NCI-H128 (cell line): ENCODE measurements at regions not wholly inside any gene's neighbourhood (a gene's known extent, or its start where the extent isn't known, plus 50 kb on each side); places are given as distances from the start of the nearest gene placed in this dataset.
"Not testable (repeated sequence)": the region's sequence is repeated elsewhere in the genome, so short reads cannot be mapped to it uniquely, and the experiment has no call there.

Experiments
- DNase-seq: peaks from one replicate; lab custom pipeline; 2025; ENCODE audit not compliant: unreplicated experiment; lab: John Stamatoyannopoulos, UW

DNA sequence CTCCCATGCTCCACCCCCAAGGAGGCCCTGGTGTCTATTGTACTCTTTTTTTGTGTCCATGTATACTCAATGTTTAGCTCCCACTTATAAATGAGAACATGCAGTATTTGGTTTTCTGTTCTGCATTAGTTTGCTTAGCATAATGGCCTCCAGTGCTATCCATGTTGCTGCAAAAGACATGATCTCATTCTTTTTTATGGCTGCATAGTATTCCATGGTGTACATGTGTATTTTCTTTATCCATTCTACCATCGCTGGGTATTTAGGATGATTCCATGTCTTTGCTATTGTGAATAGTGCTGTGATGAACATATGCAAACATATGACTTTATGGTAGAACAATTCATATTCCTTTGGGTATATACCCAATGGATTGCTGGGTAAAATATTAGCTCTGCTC lies 138.1 kb upstream of the STK26 start:
- not testable (repeated sequence) for DNase-seq

DNA sequence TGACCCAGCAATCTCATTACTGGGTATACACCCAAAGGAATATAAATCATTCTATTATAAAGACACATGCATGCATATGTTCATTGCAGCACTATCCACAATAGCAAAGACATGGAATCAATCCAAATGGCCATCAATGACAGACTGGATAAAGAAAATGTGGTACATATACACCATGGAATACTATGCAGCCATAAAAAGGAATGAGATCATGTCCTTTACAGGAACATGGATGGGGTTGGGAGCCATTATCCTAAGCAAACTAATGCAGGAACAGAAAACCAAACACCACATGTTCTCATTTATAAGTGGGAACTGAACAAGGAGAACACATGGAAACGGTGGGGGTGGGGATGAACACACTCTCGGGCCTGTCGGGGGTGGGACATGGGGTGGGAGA lies 129.2 kb upstream of the STK26 start:
- not testable (repeated sequence) for DNase-seq

- no peak for DNase-seq
Measured at GRCh38 chrX:131894995-131895394, 128.1 kb upstream of the STK26 start.

GRCh38 chrX:131895807-131896206 lies 127.3 kb upstream of the STK26 start:
- DNase-seq, result no peak

GRCh38 chrX:131901546-131901945 lies 121.6 kb upstream of the STK26 start:
- no peak for DNase-seq

DNA sequence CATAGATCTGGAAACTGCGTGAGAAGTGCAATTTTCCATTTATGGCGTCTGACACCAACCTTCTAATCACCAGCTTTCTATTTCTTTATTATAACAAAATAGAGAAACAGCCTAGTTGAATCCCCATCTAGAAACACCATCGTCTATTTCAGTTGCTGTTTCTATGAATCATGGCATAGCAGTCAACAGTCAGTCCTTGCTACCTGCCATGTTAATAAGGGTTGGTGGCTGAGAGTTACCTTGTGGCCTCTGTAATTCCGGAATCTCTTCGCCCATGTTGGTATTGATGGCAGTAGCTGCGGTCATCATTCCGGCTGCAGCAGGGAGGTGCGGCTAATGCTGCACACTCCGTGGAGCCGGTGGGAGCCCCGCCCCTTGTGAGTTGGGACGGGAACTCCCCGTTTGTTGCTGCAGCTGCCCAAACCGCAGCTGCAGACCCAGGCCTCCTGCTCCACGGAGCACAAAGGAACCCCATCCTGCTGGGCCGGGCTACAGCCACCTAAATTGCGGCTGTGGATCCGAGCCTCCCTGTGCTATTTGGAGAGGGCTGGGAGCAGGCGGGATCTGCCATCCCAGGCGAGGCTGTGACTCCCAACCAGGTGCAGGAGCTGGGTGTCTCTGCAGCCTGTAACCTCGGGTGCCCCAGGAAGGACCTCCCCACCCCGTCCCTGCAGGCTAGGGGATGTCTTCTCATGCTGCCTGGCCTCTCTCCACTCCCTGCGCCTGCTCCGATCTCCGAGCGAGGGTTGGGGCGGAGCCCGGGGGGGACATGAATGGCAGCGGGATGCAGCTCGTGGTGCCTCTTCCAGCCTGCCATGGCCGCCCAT lies 115.4 kb upstream of the STK26 start:
- DNase-seq, result no peak

GRCh38 chrX:131910586-131910985 lies 112.5 kb upstream of the STK26 start:
- no peak for DNase-seq

DNA sequence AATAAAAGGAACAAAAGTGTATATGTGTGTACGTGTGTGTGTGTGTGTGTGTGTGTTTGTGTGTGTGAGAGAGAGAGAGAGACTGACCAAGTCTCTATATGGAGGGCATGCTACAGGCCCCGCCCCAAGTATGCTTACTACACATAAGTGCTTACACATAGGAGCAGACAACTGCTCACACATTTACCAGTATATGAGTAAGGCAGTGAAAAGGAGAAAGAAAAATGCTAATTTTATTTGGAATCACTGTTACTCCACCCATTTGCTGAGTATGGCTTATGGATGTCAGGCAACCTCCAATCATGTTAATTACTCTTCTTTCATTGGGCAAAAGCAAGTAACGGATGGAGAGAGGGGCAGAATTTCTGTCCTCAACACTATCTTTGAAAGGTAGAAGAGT lies 107.6 kb upstream of the STK26 start:
- DNase-seq, result no peak

GRCh38 chrX:131917588-131917987 lies 105.5 kb upstream of the STK26 start:
- no peak for DNase-seq

DNA sequence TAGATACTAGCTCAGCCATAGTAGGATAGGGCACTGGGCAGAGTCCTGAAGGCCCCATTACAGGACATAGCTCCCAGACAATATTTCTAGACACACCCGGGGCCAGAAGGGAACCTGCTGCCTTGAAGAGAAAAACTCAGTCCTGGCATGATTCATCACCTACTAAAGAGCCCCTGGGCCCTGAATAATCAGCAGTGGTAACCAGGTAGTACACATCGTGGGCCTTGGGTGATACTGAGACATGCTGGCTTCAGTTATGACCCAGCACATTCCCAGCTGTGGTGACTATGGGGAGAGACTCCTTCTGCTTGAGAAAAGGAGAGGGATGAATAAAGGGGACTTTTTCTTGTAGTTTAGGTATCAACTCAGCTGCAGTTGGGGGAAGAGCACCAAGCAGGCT lies 104.3 kb upstream of the STK26 start:
- no peak for DNase-seq

GRCh38 chrX:131923614-131924250 lies 99.4 kb upstream of the STK26 start:
- no peak for DNase-seq

DNA sequence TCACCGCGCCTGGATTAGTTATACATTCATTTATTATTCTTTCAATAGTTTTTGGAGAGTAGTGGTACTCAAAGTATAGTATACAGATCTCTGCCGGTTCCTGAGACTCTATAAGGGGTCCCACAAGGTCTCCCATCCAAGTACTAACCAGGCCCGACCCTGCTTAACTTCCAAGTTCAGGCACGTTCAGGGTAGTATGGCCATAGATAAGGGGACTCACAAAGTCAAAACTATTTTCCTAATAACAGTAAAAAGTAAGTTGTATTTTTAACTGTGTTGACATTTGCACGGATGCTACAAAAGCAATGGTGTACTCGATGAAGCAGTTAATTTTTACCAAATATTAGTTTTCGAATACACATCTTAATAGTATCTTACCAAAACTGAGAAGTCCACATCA lies 84.4 kb upstream of the STK26 start:
- DNase-seq, result no peak

DNA sequence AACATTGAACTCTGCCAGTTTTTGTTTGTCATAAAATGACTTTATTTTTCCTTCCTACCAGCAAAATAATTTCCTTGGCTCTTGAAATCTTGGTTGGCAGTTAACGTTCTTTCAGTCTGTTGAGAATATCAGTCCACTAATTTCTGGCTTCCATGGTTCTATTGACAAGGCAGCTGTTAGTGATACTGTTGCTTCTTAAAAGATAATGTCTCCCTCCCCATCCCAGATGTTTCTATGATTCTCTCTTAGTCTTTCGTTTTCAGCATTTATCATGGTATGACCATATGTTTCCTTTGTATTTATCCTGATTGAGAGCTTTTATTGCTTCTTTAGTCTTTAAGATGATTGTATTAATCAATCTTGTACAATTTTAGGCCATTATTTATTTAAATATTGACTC lies 81.1 kb upstream of the STK26 start:
- no peak for DNase-seq

GRCh38 chrX:131944936-131945902 lies 77.9 kb upstream of the STK26 start:
- no peak for DNase-seq

DNA sequence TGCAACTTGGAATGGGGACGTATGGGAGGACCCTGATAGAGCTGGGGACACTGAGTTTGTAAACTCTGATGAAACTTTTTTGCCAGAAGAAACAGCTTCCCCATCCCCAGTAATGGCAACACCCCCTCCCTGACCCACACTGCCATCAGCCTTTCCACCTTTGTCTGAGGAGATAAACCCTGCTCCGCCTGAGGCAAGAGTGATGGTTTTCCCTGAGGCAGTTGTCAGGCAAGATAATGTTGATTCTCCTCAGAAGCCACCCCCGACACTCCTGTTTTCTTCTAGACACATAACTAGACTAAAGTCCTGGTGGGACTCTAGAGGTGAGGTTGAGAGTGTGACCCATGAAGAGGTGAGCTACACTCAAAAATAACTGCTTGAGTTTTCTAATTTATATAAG lies 71.9 kb upstream of the STK26 start:
- no peak for DNase-seq

DNA sequence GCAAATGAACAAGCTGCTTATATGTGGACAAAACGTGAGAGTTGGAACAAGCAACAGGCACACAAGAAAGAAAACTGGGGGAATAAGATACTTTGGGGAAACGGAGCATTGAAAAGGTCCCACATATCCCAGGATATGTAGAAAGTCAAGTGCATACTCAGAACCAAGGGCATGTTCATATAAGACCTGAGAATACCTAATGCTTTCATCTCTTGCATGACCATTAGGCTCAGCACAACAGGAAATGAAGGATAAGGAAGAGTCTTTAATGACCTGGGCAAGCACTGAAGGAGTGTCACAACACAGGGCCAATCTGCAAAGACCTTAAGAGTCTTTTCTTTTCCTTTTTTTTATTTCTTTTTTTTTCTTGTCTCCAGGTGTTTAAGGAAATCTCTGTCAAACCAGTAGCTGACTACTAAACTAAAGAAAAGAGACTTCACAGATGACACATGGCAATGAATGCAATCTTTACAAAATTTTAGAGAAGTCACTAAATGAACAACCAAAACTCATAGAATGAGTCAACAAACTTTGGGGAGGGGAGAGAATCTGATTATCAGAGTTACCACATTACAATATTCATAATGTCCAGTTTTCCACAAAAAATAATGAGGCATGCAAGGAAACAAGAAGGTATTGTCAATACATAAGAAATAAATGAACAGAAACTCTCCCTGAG lies 67.9 kb upstream of the STK26 start:
- no peak for DNase-seq

GRCh38 chrX:131958724-131959123 lies 64.4 kb upstream of the STK26 start:
- no peak for DNase-seq

DNA sequence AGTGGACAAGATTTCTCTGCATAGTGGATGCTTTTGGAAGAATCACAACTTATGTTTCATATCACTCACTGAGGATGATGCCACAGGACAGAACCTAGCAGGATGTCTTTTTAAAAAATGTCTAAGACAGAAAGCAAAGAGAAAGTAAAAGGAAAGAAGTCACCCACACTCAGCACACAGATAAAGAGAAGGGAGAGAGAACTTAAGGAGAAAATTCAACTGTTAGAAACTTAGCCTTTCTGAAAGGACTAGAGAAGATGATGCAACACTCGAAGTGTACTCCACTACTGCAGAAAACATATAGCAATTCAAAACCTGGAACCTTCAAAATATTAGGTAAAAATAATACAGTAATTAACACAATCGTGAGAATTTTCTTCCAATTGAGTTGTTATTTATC lies 52.8 kb upstream of the STK26 start:
- DNase-seq, result no peak
